Gastroesophageal sphincter (tissue), 4 donors: ENCODE measurements at regions not wholly inside any gene's neighbourhood (a gene's known extent, or its start where the extent isn't known, plus 50 kb on each side); places are given as distances from the start of the nearest gene placed in this dataset.

Experiments
- ATAC-seq: fragments of 150-250 bp; one replicate; pipeline ENCODE4 v1.9.1; 2016; ENCODE audit warnings: mild to moderate bottlenecking, moderate library complexity
- H3K27ac ChIP-seq, 4 donors: fragments of 200-600 bp; sonication (generic) in 3 of 4; 1 replicate in 3 of 4; 2 replicates in 1 of 4; pipeline ENCODE4 v1.5.1; 2016 to 2019
- H3K27me3 ChIP-seq: fragments of 200-600 bp; sonication (generic); one replicate; pipeline ENCODE4 v1.5.1; 2019
- H3K36me3 ChIP-seq, 2 donors: fragments of 200-600 bp; sonication (generic); one replicate each; pipeline ENCODE4 v1.5.1; 2019; ENCODE audit warnings: control low read depth in 1 of 2
- H3K4me1 ChIP-seq, 3 donors: fragments of 200-600 bp; sonication (generic); 1 replicate in 2 of 3; 2 replicates in 1 of 3; pipeline ENCODE4 v1.5.1; 2016 to 2019; ENCODE audit warnings: control low read depth in 2 of 3
- H3K4me3 ChIP-seq, 2 donors: fragments of 200-600 bp; sonication (generic); one replicate each; pipeline ENCODE4 v1.5.1; 2019; ENCODE audit warnings: mild to moderate bottlenecking in 1 of 2, moderate library complexity in 1 of 2
- H3K9me3 ChIP-seq, 3 donors: fragments of 200-600 bp; sonication (generic); one replicate each; pipeline ENCODE4 v1.5.1; 2017 to 2019; ENCODE audit warnings: control low read depth in 2 of 3
- CTCF ChIP-seq, 4 experiments: fragments of 200-600 bp in 2 of 4; fragments of 450-650 bp in 2 of 4; sonication (generic) in 1 of 4; IDR thresholded peaks; one replicate each; pipeline ENCODE4 v1.5.1; 2017 to 2019; ENCODE audit warnings: antibody characterized with exemption in 4 of 4, mild to moderate bottlenecking in 2 of 4, moderate library complexity in 2 of 4
- EP300 ChIP-seq: sonication (generic); formaldehyde crosslinking; IDR thresholded peaks from one replicate; pipeline ENCODE4 v1.6.1; 2017; ENCODE audit warnings: antibody characterized with exemption, mild to moderate bottlenecking
- POLR2A ChIP-seq, 2 donors: fragments of 450-650 bp; IDR thresholded peaks; one replicate each; pipeline ENCODE4 v1.6.1; 2017; ENCODE audit warnings: antibody characterized with exemption in 2 of 2, mild to moderate bottlenecking in 2 of 2, moderate library complexity in 1 of 2
- POLR2AphosphoS5 ChIP-seq: sonication (generic); formaldehyde crosslinking; IDR thresholded peaks from one replicate; pipeline ENCODE4 v1.6.1; 2017; ENCODE audit warnings: antibody characterized with exemption
- WGBS, 2 donors: methylation state at CpG; one replicate each; pipeline ENCODE4 v1.1.5; 2018; ENCODE audit warnings: low coverage in 1 of 2; 5-methylcytosine and 5-hydroxymethylcytosine counted together

- Histone ChIP-seq H3K4me3 (no peak overlapping the region), H3K4me1 (no peaks in the 10 kb centered on the region), H3K27me3 (no peaks in the 10 kb centered on the region), H3K36me3 (no peaks in the 10 kb centered on the region), H3K9me3 (no peaks in the 10 kb centered on the region), H3K27ac (no peak overlapping the region)
- ATAC-seq, result no peak
- TF ChIP-seq CTCF (IDR thresholded peaks at IDR 0.05) (no peak), POLR2AphosphoS5 (no peak), POLR2A (IDR thresholded peaks at IDR 0.05) (no peak)
These were observed 114.7 kb downstream of the C1D start for GRCh38 chr2:67948057-67948456.

GRCh38 chr2:67948506-67948905 lies 114.3 kb downstream of the C1D start:
- no peak overlapping the region for H3K27ac ChIP-seq
- H3K9me3 ChIP-seq, result no peaks in the 10 kb centered on the region
- WGBS, 2 donors, result 81 to 94% methylated on average over 2 to 4 of the region's 4 CpGs
- no peaks in the 10 kb centered on the region for H3K4me1 ChIP-seq
- no peak overlapping the region for H3K4me3 ChIP-seq
- H3K36me3 ChIP-seq, result no peaks in the 10 kb centered on the region
- TF ChIP-seq POLR2AphosphoS5 (no peak), POLR2A (IDR thresholded peaks at IDR 0.05) (no peak), CTCF (IDR thresholded peaks at IDR 0.05) (no peak), EP300 (no peak)
- ATAC-seq, result no peak
- no peaks in the 10 kb centered on the region for H3K27me3 ChIP-seq

GRCh38 chr2:67950018-67950417 lies 112.8 kb downstream of the C1D start:
- no peaks in the 10 kb centered on the region for H3K9me3 ChIP-seq
- no peak overlapping the region for H3K4me3 ChIP-seq
- ATAC-seq, result no peak
- H3K27ac ChIP-seq, result no peak overlapping the region
- no peaks in the 10 kb centered on the region for H3K27me3 ChIP-seq
- WGBS, 2 donors, result 84% methylated on average over 2 of the region's 2 CpGs; no CpG with 5 or more reads in 1 of the 2 donors
- H3K36me3 ChIP-seq, result no peaks in the 10 kb centered on the region
- no peak for TF ChIP-seq POLR2A (IDR thresholded peaks at IDR 0.05)
- no peaks in the 10 kb centered on the region for H3K4me1 ChIP-seq

GRCh38 chr2:67950919-67951318 lies 111.9 kb downstream of the C1D start:
- no peak for ATAC-seq
- no peak overlapping the region for H3K27ac ChIP-seq
- H3K4me3 ChIP-seq, result no peak overlapping the region
- H3K36me3 ChIP-seq, result no peaks in the 10 kb centered on the region
- no peak for TF ChIP-seq CTCF (IDR thresholded peaks at IDR 0.05)
- no peaks in the 10 kb centered on the region for H3K9me3 ChIP-seq
- 16 to 56% methylated on average over 2 of the region's 2 CpGs for WGBS, 2 donors
- H3K4me1 ChIP-seq, result no peaks in the 10 kb centered on the region
- no peaks in the 10 kb centered on the region for H3K27me3 ChIP-seq

GRCh38 chr2:67952066-67952465 lies 110.7 kb downstream of the C1D start:
- no peak overlapping the region for H3K4me3 ChIP-seq
- H3K27me3 ChIP-seq, result no peaks in the 10 kb centered on the region
- ATAC-seq, result no peak
- no peak for TF ChIP-seq POLR2AphosphoS5
- TF ChIP-seq CTCF (IDR thresholded peaks at IDR 0.05), result no peak
- no peak for TF ChIP-seq EP300
- TF ChIP-seq POLR2A (IDR thresholded peaks at IDR 0.05), result no peak
- no peaks in the 10 kb centered on the region for H3K36me3 ChIP-seq
- H3K27ac ChIP-seq, result no peak overlapping the region
- no peaks in the 10 kb centered on the region for H3K4me1 ChIP-seq
- no peaks in the 10 kb centered on the region for H3K9me3 ChIP-seq
- WGBS, 2 donors, result 82 to 87% methylated on average over 2 to 4 of the region's 4 CpGs
